GM23248 (cell line): ENCODE measurements at regions not wholly inside any gene's neighbourhood (a gene's known extent, or its start where the extent isn't known, plus 50 kb on each side); places are given as distances from the start of the nearest gene placed in this dataset.

ENCODE experiments used
- EZH2 ChIP-seq: fragments of 200-600 bp; sonication (generic); IDR thresholded peaks from 2 replicates; pipeline ENCODE4 v1.6.1; 2018; ENCODE audit warnings: antibody characterized with exemption, mild to moderate bottlenecking; ENCODE audit not compliant: insufficient read depth, poor library complexity, severe bottlenecking
- EZH2phosphoT487 ChIP-seq: fragments of 200-600 bp; sonication (generic); IDR thresholded peaks from 2 replicates; pipeline ENCODE4 v1.6.1; 2018; ENCODE audit warnings: antibody characterized with exemption, moderate library complexity, mild to moderate bottlenecking, low read depth; ENCODE audit not compliant: insufficient read depth

- no peak for TF ChIP-seq EZH2
- TF ChIP-seq EZH2phosphoT487, result no peak
Observed at GRCh38 chr7:42479452-42479815, 242.4 kb upstream of the GLI3 start.
